ENCODE measurements at regions not wholly inside any gene's neighbourhood (a gene's known extent, or its start where the extent isn't known, plus 50 kb on each side); places are given as distances from the start of the nearest gene placed in this dataset.

DNA sequence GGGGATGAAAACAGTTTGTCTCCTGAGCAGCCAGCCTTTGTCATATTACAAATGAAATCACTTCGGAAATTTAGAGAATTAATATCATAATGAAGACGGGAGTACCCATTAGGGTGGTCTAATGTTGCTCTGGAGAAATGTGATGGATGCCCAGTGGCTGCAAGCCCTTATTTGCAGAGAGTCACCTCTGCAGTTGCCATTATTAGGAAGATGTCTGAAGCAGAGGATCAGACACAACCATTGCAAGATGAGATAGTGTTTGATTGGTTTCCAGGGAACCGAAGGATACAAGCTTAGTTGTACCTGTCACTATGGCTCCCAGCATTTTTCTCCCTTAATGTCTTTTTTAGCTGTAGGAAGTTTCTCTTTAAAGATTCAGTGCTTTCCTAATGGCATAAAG is 272.4 kb downstream of the FIGN start:
- H3K27ac Mint-ChIP-seq (ENCODE audit: low read depth, unreplicated experiment) = no peak overlapping the region
- POLR2A ChIA-PET = no interaction called here
- TF ChIP-seq, protein P1, sequence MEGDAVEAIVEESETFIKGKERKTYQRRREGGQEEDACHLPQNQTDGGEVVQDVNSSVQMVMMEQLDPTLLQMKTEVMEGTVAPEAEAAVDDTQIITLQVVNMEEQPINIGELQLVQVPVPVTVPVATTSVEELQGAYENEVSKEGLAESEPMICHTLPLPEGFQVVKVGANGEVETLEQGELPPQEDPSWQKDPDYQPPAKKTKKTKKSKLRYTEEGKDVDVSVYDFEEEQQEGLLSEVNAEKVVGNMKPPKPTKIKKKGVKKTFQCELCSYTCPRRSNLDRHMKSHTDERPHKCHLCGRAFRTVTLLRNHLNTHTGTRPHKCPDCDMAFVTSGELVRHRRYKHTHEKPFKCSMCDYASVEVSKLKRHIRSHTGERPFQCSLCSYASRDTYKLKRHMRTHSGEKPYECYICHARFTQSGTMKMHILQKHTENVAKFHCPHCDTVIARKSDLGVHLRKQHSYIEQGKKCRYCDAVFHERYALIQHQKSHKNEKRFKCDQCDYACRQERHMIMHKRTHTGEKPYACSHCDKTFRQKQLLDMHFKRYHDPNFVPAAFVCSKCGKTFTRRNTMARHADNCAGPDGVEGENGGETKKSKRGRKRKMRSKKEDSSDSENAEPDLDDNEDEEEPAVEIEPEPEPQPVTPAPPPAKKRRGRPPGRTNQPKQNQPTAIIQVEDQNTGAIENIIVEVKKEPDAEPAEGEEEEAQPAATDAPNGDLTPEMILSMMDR (IDR thresholded peaks at IDR 0.05; ENCODE audit: unreplicated experiment) = no peak
- no peak for DNase-seq (ENCODE audit: unreplicated experiment)
- no TSS peak for BruUV-seq (replicated peaks)
- intact Hi-C loops (cut with micrococcal nuclease) = no loop called here
- CTCF ChIA-PET = interaction anchor here (0.6 to 1.4 kb wide), 3 partner anchors 8 to 597 kb away, joined by 3 to 5 read pairs (median 4); no protein-coding TSS in a partner anchor
- H3K9me3 Mint-ChIP-seq (ENCODE audit: unreplicated experiment) = no peaks in the 10 kb centered on the region
- peaks cover 6% of the 10 kb centered on the region for H3K4me1 Mint-ChIP-seq (ENCODE audit: insufficient read depth, unreplicated experiment)
- H3K27me3 Mint-ChIP-seq (ENCODE audit: insufficient read depth, unreplicated experiment) = no peaks in the 10 kb centered on the region
- H3K36me3 Mint-ChIP-seq (ENCODE audit: insufficient read depth, unreplicated experiment) = no peaks in the 10 kb centered on the region
- no peak overlapping the region for H3K4me3 Mint-ChIP-seq (ENCODE audit: unreplicated experiment)

DNA sequence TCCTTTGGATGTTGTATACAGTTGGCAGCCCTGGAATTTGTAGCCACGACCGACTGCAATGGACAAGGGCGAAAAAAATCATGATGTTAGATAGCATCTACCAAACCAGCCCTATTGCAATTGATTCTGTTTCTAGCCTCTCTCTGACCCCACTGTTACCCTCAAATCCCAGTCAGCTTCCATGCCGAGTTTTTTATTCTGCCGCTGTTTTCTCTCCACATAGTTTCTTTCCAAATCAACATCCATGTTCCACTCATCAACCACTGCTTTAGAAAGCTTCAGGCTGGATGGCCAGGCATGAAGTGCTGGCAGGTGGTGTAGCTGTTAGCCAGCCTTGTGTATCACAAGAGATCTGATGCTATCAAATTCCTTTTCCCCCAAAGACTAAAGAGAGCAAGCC is 272.8 kb downstream of the FIGN start:
- Mint-ChIP-seq H3K36me3 (ENCODE audit: insufficient read depth, unreplicated experiment) (no peaks in the 10 kb centered on the region), H3K27me3 (ENCODE audit: insufficient read depth, unreplicated experiment) (no peaks in the 10 kb centered on the region), H3K27ac (ENCODE audit: low read depth, unreplicated experiment) (no peak overlapping the region), H3K4me3 (ENCODE audit: unreplicated experiment) (no peak overlapping the region), H3K4me1 (ENCODE audit: insufficient read depth, unreplicated experiment) (peaks cover 6% of the 10 kb centered on the region), H3K9me3 (ENCODE audit: unreplicated experiment) (no peaks in the 10 kb centered on the region)
- intact Hi-C loops (cut with micrococcal nuclease) = no loop called here
- no peak for DNase-seq (ENCODE audit: unreplicated experiment)
- BruUV-seq (replicated peaks) = no TSS peak
- POLR2A ChIA-PET = no interaction called here
- TF ChIP-seq, protein P1 (IDR thresholded peaks at IDR 0.05; ENCODE audit: unreplicated experiment) = no peak
- CTCF ChIA-PET = interaction anchor here (1.0 to 1.4 kb wide), 2 partner anchors 9 to 597 kb away, joined by 3 to 5 read pairs; no protein-coding TSS in a partner anchor

DNA sequence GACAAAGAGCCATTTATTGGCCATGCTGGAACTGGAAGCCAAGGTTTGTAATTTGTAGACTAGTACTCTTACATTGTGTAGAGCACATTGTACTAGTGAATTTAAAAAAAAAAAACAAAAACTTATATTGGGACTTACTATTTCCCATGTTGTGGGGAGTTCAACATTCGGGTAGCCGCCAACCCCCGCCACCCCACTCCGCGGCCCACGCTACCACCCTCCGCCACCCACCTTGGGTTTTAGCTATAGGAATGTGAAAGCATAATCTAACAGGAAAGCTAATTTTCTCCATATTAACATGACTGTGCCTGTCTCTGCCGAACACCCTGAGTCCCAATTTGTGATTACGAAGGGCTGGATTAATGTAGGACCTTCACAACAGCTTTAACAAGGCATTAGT is 275.8 kb downstream of the FIGN start:
- POLR2A ChIA-PET = no interaction called here
- Mint-ChIP-seq H3K4me1 (ENCODE audit: insufficient read depth, unreplicated experiment) (no peaks in the 10 kb centered on the region), H3K4me3 (ENCODE audit: unreplicated experiment) (no peak overlapping the region), H3K9me3 (ENCODE audit: unreplicated experiment) (no peaks in the 10 kb centered on the region), H3K27ac (ENCODE audit: low read depth, unreplicated experiment) (no peak overlapping the region), H3K27me3 (ENCODE audit: insufficient read depth, unreplicated experiment) (no peaks in the 10 kb centered on the region), H3K36me3 (ENCODE audit: insufficient read depth, unreplicated experiment) (no peaks in the 10 kb centered on the region)
- TF ChIP-seq, protein P1 (IDR thresholded peaks at IDR 0.05; ENCODE audit: unreplicated experiment) = no peak
- intact Hi-C loops (cut with micrococcal nuclease) = no loop called here
- no peak for DNase-seq (ENCODE audit: unreplicated experiment)
- no TSS peak for BruUV-seq (replicated peaks)
- CTCF ChIA-PET = no interaction called here

DNA sequence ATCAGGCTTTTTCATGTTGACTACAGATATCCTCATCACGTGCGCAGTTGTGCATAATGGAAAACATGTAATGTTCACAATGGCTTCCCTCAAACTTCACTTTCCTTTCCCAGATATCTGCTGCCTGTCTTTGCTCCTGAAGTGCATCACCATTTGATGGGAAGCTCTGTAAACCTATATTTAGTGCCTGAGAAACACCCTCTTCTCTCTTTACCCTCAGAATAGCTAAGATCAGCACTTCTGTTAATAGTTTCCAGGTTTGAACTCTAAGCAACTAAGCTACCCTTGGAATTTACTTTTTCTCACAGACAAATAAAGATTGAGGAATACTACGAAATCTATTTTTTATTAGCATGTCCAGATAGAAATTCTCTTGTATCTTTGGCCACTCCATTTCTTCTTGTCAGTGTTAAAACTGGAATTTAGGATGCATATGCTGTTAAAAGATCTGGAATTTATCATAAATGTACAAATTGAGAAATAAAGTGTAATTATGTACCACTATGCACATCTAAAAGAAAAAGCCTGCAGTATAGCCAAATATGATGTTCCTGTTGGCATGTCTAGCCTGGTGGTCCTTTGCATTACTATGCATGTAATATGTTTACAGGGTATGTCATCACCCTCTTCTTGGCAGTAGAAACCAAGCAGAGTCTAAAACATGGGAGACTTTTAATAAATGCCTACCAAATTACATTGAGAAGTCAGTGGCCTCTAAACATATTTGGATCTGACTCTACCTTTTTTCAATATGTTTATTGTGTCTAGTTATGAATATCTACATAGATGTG is 278.7 kb downstream of the FIGN start:
- no peak for DNase-seq (ENCODE audit: unreplicated experiment)
- ChIA-PET CTCF (interaction anchor here (0.6 to 1.3 kb wide), 4 partner anchors 13 to 440 kb away, joined by 3 to 6 read pairs (median 4); no protein-coding TSS in a partner anchor), POLR2A (interaction anchor here (0.7 kb wide), 1 partner anchor 525 kb away, joined by 3 read pairs; no protein-coding TSS in a partner anchor)
- no peak overlapping the region for H3K4me3 Mint-ChIP-seq (ENCODE audit: unreplicated experiment)
- no peaks in the 10 kb centered on the region for H3K4me1 Mint-ChIP-seq (ENCODE audit: insufficient read depth, unreplicated experiment)
- no peaks in the 10 kb centered on the region for H3K9me3 Mint-ChIP-seq (ENCODE audit: unreplicated experiment)
- H3K27ac Mint-ChIP-seq (ENCODE audit: low read depth, unreplicated experiment) = no peak overlapping the region
- intact Hi-C loops (cut with micrococcal nuclease) = no loop called here
- TF ChIP-seq, protein P1 (IDR thresholded peaks at IDR 0.05; ENCODE audit: unreplicated experiment) = no peak
- no peaks in the 10 kb centered on the region for H3K27me3 Mint-ChIP-seq (ENCODE audit: insufficient read depth, unreplicated experiment)
- no peaks in the 10 kb centered on the region for H3K36me3 Mint-ChIP-seq (ENCODE audit: insufficient read depth, unreplicated experiment)
- BruUV-seq (replicated peaks) = no TSS peak
